ENCODE measurements at regions not wholly inside any gene's neighbourhood (a gene's known extent, or its start where the extent isn't known, plus 50 kb on each side); places are given as distances from the start of the nearest gene placed in this dataset.

DNA sequence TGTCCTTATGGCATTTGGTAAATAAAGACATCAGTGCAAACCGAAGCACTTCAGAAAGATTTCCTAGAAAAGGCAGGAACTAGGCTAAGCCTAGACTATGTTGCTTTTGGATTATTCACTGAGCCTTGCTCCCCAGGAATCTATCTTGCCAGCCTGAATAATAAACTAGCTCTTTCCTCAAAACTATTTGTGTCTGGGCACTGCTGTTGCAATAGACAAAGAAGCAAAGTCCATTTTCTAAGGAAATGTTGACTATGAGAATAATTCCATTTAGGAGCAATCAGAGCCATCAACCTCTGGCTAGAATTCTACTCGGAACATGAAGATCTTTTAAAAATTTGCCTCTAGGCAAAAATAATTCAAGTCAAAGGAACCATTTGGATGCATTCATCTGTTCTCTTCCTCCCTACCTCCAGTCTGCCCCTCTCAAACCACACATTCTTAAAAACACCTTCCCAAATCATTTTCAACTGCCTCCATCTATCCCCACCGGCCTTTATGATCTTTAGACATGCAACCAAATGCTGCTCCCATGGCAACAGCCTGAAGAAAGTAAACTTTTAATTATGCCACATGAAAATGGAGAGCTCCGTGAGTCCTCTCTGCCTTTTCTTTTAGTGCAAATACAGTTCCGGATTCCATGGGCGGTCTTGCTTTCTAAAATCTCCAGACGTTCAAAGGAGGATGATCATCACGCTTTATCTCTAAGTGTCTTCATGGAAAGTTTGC is 61.5 kb upstream of the FZD10 start:
- Histone ChIP-seq H3K18ac (ENCODE audit: low read depth, low read length) (no peak overlapping the region), H3K4me3 (ENCODE audit: insufficient read depth, low read depth, low read length) (no peak overlapping the region), H3K23ac (ENCODE audit: low read depth, low read length) (no peak overlapping the region), H3K9me3 (ENCODE audit: control insufficient read depth, insufficient read depth, low read length) (peaks cover 35% of the 10 kb centered on the region), H2AK5ac (ENCODE audit: low read depth, low read length) (no peak overlapping the region), H2BK5ac (ENCODE audit: low read depth, low read length, poor library complexity, severe bottlenecking) (no peak overlapping the region), H4K5ac (ENCODE audit: low read depth, low read length) (no peak overlapping the region), H2AK9ac (replicated peaks; ENCODE audit: low read depth, low read length, poor library complexity) (no peak overlapping the region), H2BK120ac (ENCODE audit: low read depth, low read length) (no peak overlapping the region), H4K8ac (ENCODE audit: low read depth in 2 of 2, low read length in 2 of 2) (no peak overlapping the region), H3K4me1 (ENCODE audit: control insufficient read depth, insufficient read depth, low read length) (no peaks in the 10 kb centered on the region), H3K9me1 (ENCODE audit: insufficient read depth, low read length) (no peaks in the 10 kb centered on the region), H2AFZ (replicated peaks; ENCODE audit: low read length, poor library complexity) (no peak overlapping the region), H2BK15ac (ENCODE audit: low read depth, low read length) (no peak overlapping the region), H3K4ac (ENCODE audit: low read depth, low read length) (no peak overlapping the region), H3K27ac (ENCODE audit: insufficient read depth, low read length) (no peak overlapping the region), H3K79me1 (ENCODE audit: low read depth in 1 of 2, low read length in 2 of 2) (no peaks in the 10 kb centered on the region), H4K20me1 (ENCODE audit: insufficient read depth, low read length) (no peaks in the 10 kb centered on the region), H2BK20ac (ENCODE audit: low read depth, low read length) (no peak overlapping the region), H3K36me3 (ENCODE audit: control insufficient read depth, insufficient read depth, low read length) (no peaks in the 10 kb centered on the region), H3K14ac (replicated peaks; ENCODE audit: low read depth, low read length) (no peak overlapping the region), H3K27me3 (ENCODE audit: control insufficient read depth, insufficient read depth, low read length) (no peaks in the 10 kb centered on the region), H3K9ac (ENCODE audit: low read depth, low read length) (no peak overlapping the region), H3K56ac (ENCODE audit: extremely low read depth, insufficient read depth, low read length) (no peak overlapping the region), H3K4me2 (ENCODE audit: low read depth, low read length) (no peak overlapping the region), H4K91ac (ENCODE audit: insufficient read depth, low read depth, low read length) (no peak overlapping the region)
- dilution Hi-C loops (cut with HindIII; ENCODE audit: low sequenced_read_pairs, unreplicated experiment) (no loop called here), in situ Hi-C loops (cut with MboI; ENCODE audit: low sequenced_read_pairs) (no loop called here), intact Hi-C loops (cut with micrococcal nuclease) (no loop called here)
- 40 to 100% methylated on average over 1 of the region's 8 CpGs for WGBS, 2 experiments (ENCODE audit: extremely low coverage in 2 of 2, insufficient read length in 1 of 2)
- ChIA-PET POLR2A (ENCODE audit: unreplicated experiment) (no interaction called here), CTCF (no interaction called here)
- TF ChIP-seq MAFK (IDR thresholded peaks at IDR 0.05; ENCODE audit: low read depth, low read length) (no peak), MXI1 (IDR thresholded peaks at IDR 0.05; ENCODE audit: borderline replicate concordance, low read depth, low read length) (no peak), MAZ (IDR thresholded peaks at IDR 0.05; ENCODE audit: borderline replicate concordance, low read depth, low read length) (no peak), RCOR1 (IDR thresholded peaks at IDR 0.05; ENCODE audit: insufficient replicate concordance, low read length) (no peak), SMC3 (IDR thresholded peaks at IDR 0.05; ENCODE audit: low read depth, low read length) (no peak), NFE2L2 (IDR thresholded peaks at IDR 0.05; ENCODE audit: low read depth, low read length) (no peak), CHD1 (IDR thresholded peaks at IDR 0.05; ENCODE audit: low read depth, low read length) (no peak), POLR2A (IDR thresholded peaks at IDR 0.05; ENCODE audit: low read depth, low read length) (no peak), BHLHE40 (IDR thresholded peaks at IDR 0.05; ENCODE audit: low read depth, low read length) (no peak)
- ATAC-seq (ENCODE audit: low read depth) (no peak), DNase-seq (no peak)
- BruUV-seq (replicated peaks) = no TSS peak

Measured in IMR-90 (cell line).